OCI-LY3 (cell line): ENCODE measurements at regions not wholly inside any gene's neighbourhood (a gene's known extent, or its start where the extent isn't known, plus 50 kb on each side); places are given as distances from the start of the nearest gene placed in this dataset.

Experiments
- H2AFZ ChIP-seq: fragments of 200-600, 300-600 bp; shearing (Covaris generic); 2 replicates; pipeline ENCODE4 v1.6.0; 2014; ENCODE audit warnings: antibody characterized with exemption, low read depth, low read length
- H3K27ac ChIP-seq: fragments of 200-600, 300-600 bp; sonication (generic); 2 replicates; pipeline ENCODE4 v1.5.1; 2014; ENCODE audit warnings: mild to moderate bottlenecking, low read length, moderate library complexity, mixed read lengths
- H3K27me3 ChIP-seq: fragments of 200-600, 300-600 bp; sonication (generic); 2 replicates; pipeline ENCODE4 v1.6.1; 2014; ENCODE audit warnings: low read depth, low read length, mixed read lengths
- H3K36me3 ChIP-seq: fragments of 200-600, 300-600 bp; sonication (generic); replicated peaks from 2 replicates; pipeline ENCODE3; 2014; ENCODE audit warnings: low read depth, low read length, mixed read lengths
- H3K4me1 ChIP-seq: fragments of 300-600, 200-600 bp; sonication (generic); 2 replicates; pipeline ENCODE4 v1.6.1; 2014; ENCODE audit warnings: low read length, mixed read lengths
- H3K4me2 ChIP-seq: fragments of 200-600, 300-600 bp; sonication (generic); 2 replicates; pipeline ENCODE4 v1.6.1; 2014; ENCODE audit warnings: low read length, mixed read lengths
- H3K4me3 ChIP-seq: fragments of 300-600, 200-600 bp; sonication (generic); 2 replicates; pipeline ENCODE4 v1.5.1; 2014; ENCODE audit warnings: antibody characterized with exemption, mild to moderate bottlenecking, low read length, moderate library complexity
- H3K79me2 ChIP-seq: fragments of 300-600, 200-600 bp; shearing (Covaris generic); 2 replicates; pipeline ENCODE4 v1.6.1; 2014; ENCODE audit warnings: mild to moderate bottlenecking, low read length, mixed read lengths
- H3K9ac ChIP-seq: fragments of 300-600, 200-600 bp; shearing (Covaris generic); 2 replicates; pipeline ENCODE4 v1.6.0; 2014; ENCODE audit warnings: mild to moderate bottlenecking, low read length, moderate library complexity
- H3K9me3 ChIP-seq: fragments of 200-600, 300-600 bp; shearing (Covaris generic); 2 replicates; pipeline ENCODE4 v1.6.1; 2014; ENCODE audit warnings: low read length, mixed read lengths; ENCODE audit not compliant: insufficient read depth
- H4K20me1 ChIP-seq: fragments of 200-600, 300-600 bp; sonication (generic); 2 replicates; pipeline ENCODE4 v1.6.1; 2016; ENCODE audit warnings: low read length, mixed read lengths; ENCODE audit not compliant: insufficient read depth
- CTCF ChIP-seq: fragments of 200-600, 300-600 bp; sonication (generic); IDR thresholded peaks from 2 replicates; pipeline ENCODE4 v1.5.1; 2014; ENCODE audit warnings: antibody characterized with exemption, low read length, low read depth
- EZH2phosphoT487 ChIP-seq: fragments of 200-600 bp; shearing (Covaris generic); IDR thresholded peaks from 2 replicates; pipeline ENCODE4 v1.6.1; 2018; ENCODE audit warnings: antibody characterized with exemption, mixed run types, low read depth

GRCh38 chr2:217079165-217079564 is 219.3 kb upstream of the TNP1 start:
- H3K79me2 ChIP-seq, result no peaks in the 10 kb centered on the region
- no peak overlapping the region for H2AFZ ChIP-seq
- TF ChIP-seq CTCF (no peak), EZH2phosphoT487 (no peak)
- no peak overlapping the region for H3K27ac ChIP-seq
- no peaks in the 10 kb centered on the region for H3K9me3 ChIP-seq
- H3K36me3 ChIP-seq, result no peaks in the 10 kb centered on the region
- H3K4me2 ChIP-seq, result no peak overlapping the region
- H3K27me3 ChIP-seq, result no peaks in the 10 kb centered on the region
- no peaks in the 10 kb centered on the region for H4K20me1 ChIP-seq
- H3K9ac ChIP-seq, result no peak overlapping the region
- no peaks in the 10 kb centered on the region for H3K4me1 ChIP-seq
- no peak overlapping the region for H3K4me3 ChIP-seq

DNA sequence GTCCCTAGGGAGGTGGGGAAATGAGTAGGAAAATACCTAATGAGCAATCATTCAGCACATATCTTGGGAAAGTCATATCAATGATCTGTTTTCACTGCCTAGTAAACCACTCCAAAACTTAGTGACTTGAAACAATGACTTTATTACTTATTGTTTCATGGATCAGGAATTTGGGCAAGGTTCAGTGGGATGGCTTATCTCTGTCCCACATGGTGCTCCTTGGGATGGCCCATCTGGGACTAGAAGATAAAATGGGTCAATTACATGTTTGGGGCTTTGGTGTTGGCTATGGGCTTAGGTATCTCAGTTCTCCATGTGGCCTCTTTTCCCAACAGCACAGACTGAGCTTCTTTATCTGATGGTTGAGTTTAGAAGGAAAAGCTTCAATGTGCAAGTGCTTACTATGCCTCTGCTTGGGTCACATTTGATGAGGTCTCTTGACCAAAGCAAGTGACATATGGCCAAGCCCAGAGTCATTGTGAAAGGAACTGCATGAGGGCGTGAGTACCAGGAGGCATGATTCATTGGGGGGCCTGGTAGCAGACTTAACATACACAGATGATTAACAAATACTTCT is 218.1 kb upstream of the TNP1 start:
- no peak for TF ChIP-seq CTCF
- TF ChIP-seq EZH2phosphoT487, result no peak

GRCh38 chr2:217076657-217077232 is 216.9 kb upstream of the TNP1 start:
- Histone ChIP-seq H4K20me1 (no peaks in the 10 kb centered on the region), H3K79me2 (no peaks in the 10 kb centered on the region), H3K4me1 (no peaks in the 10 kb centered on the region), H2AFZ (no peak overlapping the region), H3K27me3 (no peaks in the 10 kb centered on the region), H3K9ac (no peak overlapping the region), H3K36me3 (no peaks in the 10 kb centered on the region), H3K9me3 (no peaks in the 10 kb centered on the region), H3K4me3 (no peak overlapping the region), H3K27ac (no peak overlapping the region), H3K4me2 (no peak overlapping the region)
- no peak for TF ChIP-seq CTCF
- TF ChIP-seq EZH2phosphoT487, result no peak

More for the DNA sequence above, 218.1 kb upstream of the TNP1 start:
- Histone ChIP-seq H3K36me3 (no peaks in the 10 kb centered on the region), H3K4me2 (no peak overlapping the region), H3K4me1 (no peaks in the 10 kb centered on the region), H3K9me3 (no peaks in the 10 kb centered on the region), H2AFZ (no peak overlapping the region), H3K27me3 (no peaks in the 10 kb centered on the region), H4K20me1 (no peaks in the 10 kb centered on the region), H3K79me2 (no peaks in the 10 kb centered on the region), H3K4me3 (no peak overlapping the region), H3K27ac (no peak overlapping the region), H3K9ac (no peak overlapping the region)

GRCh38 chr2:217076058-217076435 is 216.2 kb upstream of the TNP1 start:
- Histone ChIP-seq H4K20me1 (no peaks in the 10 kb centered on the region), H3K4me2 (no peak overlapping the region), H3K9ac (no peak overlapping the region), H3K27me3 (no peaks in the 10 kb centered on the region), H3K4me1 (no peaks in the 10 kb centered on the region), H3K4me3 (no peak overlapping the region), H3K36me3 (no peaks in the 10 kb centered on the region), H2AFZ (no peak overlapping the region), H3K27ac (no peak overlapping the region), H3K9me3 (no peaks in the 10 kb centered on the region), H3K79me2 (no peaks in the 10 kb centered on the region)
- TF ChIP-seq CTCF (no peak), EZH2phosphoT487 (no peak)
